ENCODE measurements at regions not wholly inside any gene's neighbourhood (a gene's known extent, or its start where the extent isn't known, plus 50 kb on each side); places are given as distances from the start of the nearest gene placed in this dataset.

GRCh38 chr2:40507432-40507831 is 55.5 kb upstream of the SLC8A1 start:
- TF ChIP-seq, protein P1, sequence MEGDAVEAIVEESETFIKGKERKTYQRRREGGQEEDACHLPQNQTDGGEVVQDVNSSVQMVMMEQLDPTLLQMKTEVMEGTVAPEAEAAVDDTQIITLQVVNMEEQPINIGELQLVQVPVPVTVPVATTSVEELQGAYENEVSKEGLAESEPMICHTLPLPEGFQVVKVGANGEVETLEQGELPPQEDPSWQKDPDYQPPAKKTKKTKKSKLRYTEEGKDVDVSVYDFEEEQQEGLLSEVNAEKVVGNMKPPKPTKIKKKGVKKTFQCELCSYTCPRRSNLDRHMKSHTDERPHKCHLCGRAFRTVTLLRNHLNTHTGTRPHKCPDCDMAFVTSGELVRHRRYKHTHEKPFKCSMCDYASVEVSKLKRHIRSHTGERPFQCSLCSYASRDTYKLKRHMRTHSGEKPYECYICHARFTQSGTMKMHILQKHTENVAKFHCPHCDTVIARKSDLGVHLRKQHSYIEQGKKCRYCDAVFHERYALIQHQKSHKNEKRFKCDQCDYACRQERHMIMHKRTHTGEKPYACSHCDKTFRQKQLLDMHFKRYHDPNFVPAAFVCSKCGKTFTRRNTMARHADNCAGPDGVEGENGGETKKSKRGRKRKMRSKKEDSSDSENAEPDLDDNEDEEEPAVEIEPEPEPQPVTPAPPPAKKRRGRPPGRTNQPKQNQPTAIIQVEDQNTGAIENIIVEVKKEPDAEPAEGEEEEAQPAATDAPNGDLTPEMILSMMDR (IDR thresholded peaks at IDR 0.05; ENCODE audit: low read depth, low read length): no peak
- DNase-seq (ENCODE audit: extremely low read depth, low read depth): no peak

GRCh38 chr2:40510304-40510703 is 58.4 kb upstream of the SLC8A1 start:
- no peak for DNase-seq (ENCODE audit: extremely low read depth, low read depth)
- TF ChIP-seq, protein P1 (IDR thresholded peaks at IDR 0.05; ENCODE audit: low read depth, low read length): no peak

- TF ChIP-seq, protein P1 (IDR thresholded peaks at IDR 0.05; ENCODE audit: low read depth, low read length): no peak
- peak; percentile 80 for DNase-seq (ENCODE audit: extremely low read depth, low read depth)
These were observed 59.8 kb upstream of the SLC8A1 start for GRCh38 chr2:40511661-40512213.

DNA sequence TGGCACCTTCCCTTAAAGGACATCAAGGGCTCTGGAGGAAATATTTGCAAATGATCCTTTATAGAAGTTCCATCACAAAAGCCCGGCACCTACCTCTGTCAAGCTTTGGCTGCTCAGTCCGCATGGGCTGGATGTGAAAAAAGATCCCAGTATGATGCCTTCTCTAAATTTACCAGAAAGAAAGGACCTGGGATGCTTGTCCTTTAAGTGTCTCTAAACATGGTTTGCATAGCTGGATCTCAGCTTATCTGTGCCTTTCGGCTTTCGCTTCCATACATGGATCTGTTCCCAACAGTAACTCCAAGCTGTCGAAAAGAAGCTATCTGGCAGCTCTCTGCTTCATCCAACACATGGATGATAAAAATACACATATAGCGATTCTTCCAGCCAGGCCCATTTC is 60.4 kb upstream of the SLC8A1 start:
- TF ChIP-seq, protein P1 (IDR thresholded peaks at IDR 0.05; ENCODE audit: low read depth, low read length): no peak

GRCh38 chr2:40513201-40513600 is 61.3 kb upstream of the SLC8A1 start:
- TF ChIP-seq, protein P1 (IDR thresholded peaks at IDR 0.05; ENCODE audit: low read depth, low read length): no peak
- DNase-seq (ENCODE audit: extremely low read depth, low read depth): no peak

More for the DNA sequence above, 60.4 kb upstream of the SLC8A1 start:
- DNase-seq (ENCODE audit: extremely low read depth, low read depth): no peak

- TF ChIP-seq, protein P1 (IDR thresholded peaks at IDR 0.05; ENCODE audit: low read depth, low read length): no peak
- DNase-seq (ENCODE audit: extremely low read depth, low read depth): no peak
These were observed 64.7 kb upstream of the SLC8A1 start for GRCh38 chr2:40516604-40517003.

GRCh38 chr2:40528564-40528963 is 76.7 kb upstream of the SLC8A1 start:
- TF ChIP-seq, protein P1 (IDR thresholded peaks at IDR 0.05; ENCODE audit: low read depth, low read length): no peak
- no peak for DNase-seq (ENCODE audit: extremely low read depth, low read depth)

All from AG09319 (cell line).